ENCODE measurements at regions not wholly inside any gene's neighbourhood (a gene's known extent, or its start where the extent isn't known, plus 50 kb on each side); places are given as distances from the start of the nearest gene placed in this dataset.

DNA sequence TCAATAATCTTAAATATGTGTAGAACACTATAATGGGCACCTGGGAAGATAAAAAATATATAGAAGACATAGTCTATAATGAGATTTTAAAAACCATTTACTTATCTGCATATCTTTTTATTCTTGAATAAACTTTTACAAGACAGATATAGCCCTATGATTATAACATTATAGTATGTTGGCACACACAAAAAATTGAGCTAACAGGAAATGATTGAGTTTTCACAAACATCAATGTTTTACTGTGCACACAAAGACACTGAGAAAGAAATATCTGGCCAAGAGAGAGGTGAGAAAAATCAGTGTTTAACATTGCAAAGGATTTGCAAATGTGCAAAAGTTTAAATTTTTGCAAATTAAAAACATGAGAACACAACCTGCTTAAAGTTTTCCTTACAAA lies 124.3 kb downstream of the BBS10 start:
- Histone ChIP-seq H3K27ac (no peak overlapping the region), H3K4me3 (no peak overlapping the region), H3K36me3 (no peaks in the 10 kb centered on the region), H3K9me3 (no peaks in the 10 kb centered on the region), H3K27me3 (no peaks in the 10 kb centered on the region), H3K4me1 (no peaks in the 10 kb centered on the region)
- no peak for DNase-seq (ENCODE audit: extremely low spot score in 2 of 2)
- intact Hi-C loops (cut with DNase I), result no loop called here
- no peak for TF ChIP-seq POLR2AphosphoS5 (IDR thresholded peaks at IDR 0.05; ENCODE audit: insufficient read depth in 1 of 2, low read depth in 1 of 2)

DNA sequence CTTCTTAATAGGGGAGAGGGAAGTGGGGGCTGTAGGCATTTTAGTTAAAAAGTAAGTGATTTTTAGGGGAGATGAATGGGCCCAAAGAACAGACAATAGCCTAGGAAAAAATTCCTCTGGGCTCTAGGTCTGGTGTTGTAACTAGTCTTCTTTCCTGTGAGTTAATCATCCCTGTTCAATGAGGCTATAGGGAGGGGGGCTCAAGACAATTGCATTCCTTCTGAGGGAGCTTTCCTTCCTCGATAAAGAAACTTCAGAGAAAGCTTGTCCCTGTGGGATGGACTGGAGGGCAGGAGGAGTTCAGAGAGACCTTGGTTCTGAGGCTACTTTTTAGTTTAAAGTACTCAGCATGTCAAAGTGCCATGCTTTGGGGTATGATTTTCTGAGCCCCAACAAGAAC lies 127.2 kb downstream of the BBS10 start:
- H3K27ac ChIP-seq, result no peak overlapping the region
- H3K4me3 ChIP-seq, result no peak overlapping the region
- TF ChIP-seq POLR2AphosphoS5 (IDR thresholded peaks at IDR 0.05; ENCODE audit: insufficient read depth in 1 of 2, low read depth in 1 of 2) (no peak), CTCF (IDR thresholded peaks at IDR 0.05) (no peak), POLR2A (IDR thresholded peaks at IDR 0.05) (no peak)
- no peaks in the 10 kb centered on the region for H3K9me3 ChIP-seq
- H3K36me3 ChIP-seq, result no peaks in the 10 kb centered on the region
- H3K4me1 ChIP-seq, result no peaks in the 10 kb centered on the region
- no peaks in the 10 kb centered on the region for H3K27me3 ChIP-seq
- intact Hi-C loops (cut with DNase I), result no loop called here
- DNase-seq (ENCODE audit: extremely low spot score in 2 of 2), result no peak

GRCh38 chr12:76219806-76220205 lies 128.4 kb downstream of the BBS10 start:
- no peak for DNase-seq (ENCODE audit: extremely low spot score in 2 of 2)
- no peak for TF ChIP-seq POLR2AphosphoS5 (IDR thresholded peaks at IDR 0.05; ENCODE audit: insufficient read depth in 1 of 2, low read depth in 1 of 2)
- TF ChIP-seq POLR2A (IDR thresholded peaks at IDR 0.05), result no peak
- TF ChIP-seq CTCF (IDR thresholded peaks at IDR 0.05), result no peak
- intact Hi-C loops (cut with DNase I), result no loop called here
- Histone ChIP-seq H3K4me1 (no peaks in the 10 kb centered on the region), H3K4me3 (no peak overlapping the region), H3K36me3 (no peaks in the 10 kb centered on the region), H3K27ac (no peak overlapping the region), H3K9me3 (no peaks in the 10 kb centered on the region), H3K27me3 (no peaks in the 10 kb centered on the region)

DNA sequence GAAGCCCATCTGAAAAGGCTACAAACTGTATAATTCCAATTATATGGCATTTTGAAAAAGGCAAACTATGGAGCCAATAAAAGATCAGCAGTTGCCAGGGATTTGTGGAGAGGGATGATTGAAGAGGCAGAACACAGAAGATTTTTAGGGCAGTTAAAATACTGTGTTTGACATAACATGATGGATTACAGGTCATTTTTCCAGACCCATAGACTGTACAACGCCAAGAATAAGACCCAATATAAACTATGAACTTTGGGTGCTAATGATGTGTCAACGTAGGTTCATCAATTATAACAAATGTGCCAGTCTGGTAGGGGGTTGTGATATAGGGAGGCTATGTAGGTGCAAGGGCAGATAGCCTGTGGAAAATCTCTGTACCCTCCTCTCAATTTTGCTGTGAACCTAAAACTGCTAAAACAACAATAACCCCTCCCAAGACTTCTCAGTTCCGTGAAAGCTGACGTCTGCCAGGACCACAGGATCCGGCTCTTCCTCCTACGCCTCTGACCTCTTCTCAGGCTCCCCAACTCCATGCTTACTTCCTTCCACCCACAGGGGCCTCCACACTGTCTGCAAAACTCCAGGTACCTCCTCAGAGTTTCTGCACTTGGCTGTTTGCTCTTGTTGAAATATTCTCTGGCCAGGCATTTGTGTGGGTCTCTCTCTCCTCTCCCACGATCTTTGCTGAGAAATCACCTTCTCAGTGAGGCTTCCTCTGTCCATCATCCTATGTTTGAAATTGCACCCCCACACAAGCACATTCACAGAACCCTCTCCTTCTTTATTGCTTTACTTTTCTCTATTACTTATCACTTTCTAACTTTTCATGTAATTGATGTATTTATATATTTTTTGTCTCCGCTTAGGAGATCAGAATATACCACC lies 131.4 kb downstream of the BBS10 start:
- Histone ChIP-seq H3K4me1 (no peaks in the 10 kb centered on the region), H3K9me3 (no peaks in the 10 kb centered on the region), H3K27me3 (no peaks in the 10 kb centered on the region), H3K27ac (no peak overlapping the region), H3K4me3 (no peak overlapping the region), H3K36me3 (no peaks in the 10 kb centered on the region)
- no peak for DNase-seq (ENCODE audit: extremely low spot score in 2 of 2)
- no peak for TF ChIP-seq POLR2A (IDR thresholded peaks at IDR 0.05)
- no peak for TF ChIP-seq CTCF (IDR thresholded peaks at IDR 0.05)
- no peak for TF ChIP-seq POLR2AphosphoS5 (IDR thresholded peaks at IDR 0.05; ENCODE audit: insufficient read depth in 1 of 2, low read depth in 1 of 2)
- intact Hi-C loops (cut with DNase I), result no loop called here

GRCh38 chr12:76208129-76208528 lies 123.6 kb upstream of the NAP1L1 start:
- Histone ChIP-seq H3K27me3 (no peaks in the 10 kb centered on the region), H3K27ac (no peak overlapping the region), H3K4me1 (no peaks in the 10 kb centered on the region), H3K4me3 (no peak overlapping the region), H3K36me3 (no peaks in the 10 kb centered on the region), H3K9me3 (no peaks in the 10 kb centered on the region)
- TF ChIP-seq CTCF (IDR thresholded peaks at IDR 0.05) (no peak), POLR2A (IDR thresholded peaks at IDR 0.05) (no peak), POLR2AphosphoS5 (IDR thresholded peaks at IDR 0.05; ENCODE audit: insufficient read depth in 1 of 2, low read depth in 1 of 2) (no peak)
- intact Hi-C loops (cut with DNase I), result no loop called here
- no peak for DNase-seq (ENCODE audit: extremely low spot score in 2 of 2)

Data from vagina (tissue), 2 donors.